ENCODE measurements at regions not wholly inside any gene's neighbourhood (a gene's known extent, or its start where the extent isn't known, plus 50 kb on each side); places are given as distances from the start of the nearest gene placed in this dataset.

GRCh38 chr1:199399996-199400724 is 627.4 kb upstream of the NR5A2 start (continued):
- TF ChIP-seq CTCF (IDR thresholded peaks at IDR 0.05 in 2 of 3, conservative IDR thresholded peaks at IDR 0.05 in 1 of 3; ENCODE audit: control insufficient read depth in 2 of 3, extremely low read depth in 1 of 3, insufficient read depth in 1 of 3, low read depth in 3 of 3, low read length in 3 of 3) (no peak), NFIC (IDR thresholded peaks at IDR 0.05; ENCODE audit: low read depth, low read length) (peak; percentile 74), IRF4 (IDR thresholded peaks at IDR 0.05; ENCODE audit: low read depth, low read length) (0 out of 2 replicates have a peak, but pooled peaks have one; percentile 36), IRF3 (IDR thresholded peaks at IDR 0.05) (no peak), MYB (IDR thresholded peaks at IDR 0.05; ENCODE audit: borderline replicate concordance, low read depth, low read length) (no peak), NFYA (IDR thresholded peaks at IDR 0.05; ENCODE audit: borderline replicate concordance, low read depth, low read length) (no peak), NFYB (IDR thresholded peaks at IDR 0.05; ENCODE audit: insufficient read depth, low read depth, low read length) (no peak), ETV6 (conservative IDR thresholded peaks at IDR 0.05 in 1 of 2, IDR thresholded peaks at IDR 0.05 in 1 of 2; ENCODE audit: borderline replicate concordance in 1 of 2, low read depth in 1 of 2) (peak in 1 of 2 experiments; percentile 50; a peak in 1 of 4 replicates), EED (IDR thresholded peaks at IDR 0.05; ENCODE audit: low read depth) (0 out of 2 replicates have a peak, but pooled peaks have one; percentile 24), RB1 (IDR thresholded peaks at IDR 0.05; ENCODE audit: borderline replicate concordance) (no peak), CBFB (IDR thresholded peaks at IDR 0.05; ENCODE audit: low read depth) (no peak), SUZ12 (IDR thresholded peaks at IDR 0.05; ENCODE audit: unreplicated experiment) (no peak), TCF3 (IDR thresholded peaks at IDR 0.05; ENCODE audit: borderline replicate concordance, insufficient read depth, low read depth, low read length) (no peak), RBBP5 (conservative IDR thresholded peaks at IDR 0.05) (no peak), CBX3 (IDR thresholded peaks at IDR 0.05; ENCODE audit: borderline replicate concordance, low read depth) (no peak), IKZF2 (IDR thresholded peaks at IDR 0.05) (peak; percentile 86 to 88), STAT1 (conservative IDR thresholded peaks at IDR 0.05) (no peak), KDM1A (IDR thresholded peaks at IDR 0.05; ENCODE audit: borderline replicate concordance) (no peak), EP300 (IDR thresholded peaks at IDR 0.05; ENCODE audit: borderline replicate concordance in 1 of 2, control insufficient read depth in 1 of 2, low read depth in 2 of 2, low read length in 2 of 2) (no peak; a peak in 1 of 4 replicates), BCL3 (IDR thresholded peaks at IDR 0.05; ENCODE audit: borderline replicate concordance, insufficient read depth, low read depth, low read length, poor library complexity, severe bottlenecking) (no peak), CHD1 (IDR thresholded peaks at IDR 0.05; ENCODE audit: low read depth, low read length) (no peak), RUNX3 (IDR thresholded peaks at IDR 0.05; ENCODE audit: low read length) (peak; percentile 77), TAF1 (IDR thresholded peaks at IDR 0.05; ENCODE audit: borderline replicate concordance, low read depth, low read length) (no peak), ATF2 (IDR thresholded peaks at IDR 0.05; ENCODE audit: low read length) (peak; percentile 44; the same call in 1 of the 2 replicates)
